ENCODE measurements at regions not wholly inside any gene's neighbourhood (a gene's known extent, or its start where the extent isn't known, plus 50 kb on each side); places are given as distances from the start of the nearest gene placed in this dataset.

DNA sequence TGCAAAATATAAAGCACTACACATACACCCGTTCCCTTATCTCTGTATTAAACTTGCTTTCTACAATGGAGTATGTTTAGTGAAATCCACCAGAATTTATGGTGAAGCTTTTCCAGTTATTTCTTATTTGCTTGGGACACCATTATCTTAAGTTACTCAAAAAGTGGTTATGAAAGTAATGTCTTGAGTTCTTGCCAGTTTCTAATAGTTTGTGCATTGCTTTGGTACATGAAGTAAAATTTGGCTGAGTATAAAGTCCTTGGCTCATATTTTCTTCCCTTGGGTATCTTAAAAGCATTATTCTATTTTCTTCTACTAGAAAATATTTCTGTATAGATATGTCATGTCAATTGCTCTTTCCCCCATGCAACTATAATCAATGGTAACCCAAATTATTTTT lies 85.2 kb downstream of the POLR1F start:
- no peaks in the 10 kb centered on the region for H3K36me3 ChIP-seq

DNA sequence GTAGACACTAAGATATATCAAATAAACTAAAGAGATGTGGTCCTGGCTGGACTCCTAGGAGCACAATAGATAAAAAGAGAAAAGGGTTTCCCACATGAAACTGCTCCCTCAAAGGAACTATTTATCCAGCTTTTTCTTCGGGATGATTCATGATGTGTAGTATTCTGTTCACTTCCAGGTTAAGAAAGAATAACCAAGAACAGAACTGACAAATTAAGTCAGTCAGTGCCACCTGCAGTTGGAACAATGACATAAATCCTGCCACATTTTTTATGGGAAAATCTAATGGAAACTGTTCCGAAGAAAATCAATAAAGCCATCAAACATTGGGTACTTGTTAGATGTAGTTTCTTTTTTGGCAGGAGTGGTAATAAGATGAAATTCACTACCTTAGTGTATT lies 87.1 kb downstream of the POLR1F start:
- 83 to 92% (median 86%) methylated on average over 2 of the region's 2 CpGs for WGBS, 5 donors

More for the DNA sequence above, 85.2 kb downstream of the POLR1F start:
- Histone ChIP-seq H3K4me3 (no peak overlapping the region), H3K4me1 (no peaks in the 10 kb centered on the region), H3K9me3 (peaks cover 0 to 25% (median 9%) of the 10 kb centered on the region in 8 donors), H3K27me3 (replicated peaks in 1 of 7) (no peaks in the 10 kb centered on the region), H3K27ac (no peak overlapping the region)
- intact Hi-C loops (cut with DNase I; ENCODE audit: low total_unique reads): no loop called here
- no peak for TF ChIP-seq POLR2AphosphoS5 (IDR thresholded peaks at IDR 0.05)
- TF ChIP-seq, protein P1, sequence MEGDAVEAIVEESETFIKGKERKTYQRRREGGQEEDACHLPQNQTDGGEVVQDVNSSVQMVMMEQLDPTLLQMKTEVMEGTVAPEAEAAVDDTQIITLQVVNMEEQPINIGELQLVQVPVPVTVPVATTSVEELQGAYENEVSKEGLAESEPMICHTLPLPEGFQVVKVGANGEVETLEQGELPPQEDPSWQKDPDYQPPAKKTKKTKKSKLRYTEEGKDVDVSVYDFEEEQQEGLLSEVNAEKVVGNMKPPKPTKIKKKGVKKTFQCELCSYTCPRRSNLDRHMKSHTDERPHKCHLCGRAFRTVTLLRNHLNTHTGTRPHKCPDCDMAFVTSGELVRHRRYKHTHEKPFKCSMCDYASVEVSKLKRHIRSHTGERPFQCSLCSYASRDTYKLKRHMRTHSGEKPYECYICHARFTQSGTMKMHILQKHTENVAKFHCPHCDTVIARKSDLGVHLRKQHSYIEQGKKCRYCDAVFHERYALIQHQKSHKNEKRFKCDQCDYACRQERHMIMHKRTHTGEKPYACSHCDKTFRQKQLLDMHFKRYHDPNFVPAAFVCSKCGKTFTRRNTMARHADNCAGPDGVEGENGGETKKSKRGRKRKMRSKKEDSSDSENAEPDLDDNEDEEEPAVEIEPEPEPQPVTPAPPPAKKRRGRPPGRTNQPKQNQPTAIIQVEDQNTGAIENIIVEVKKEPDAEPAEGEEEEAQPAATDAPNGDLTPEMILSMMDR (IDR thresholded peaks at IDR 0.05 in 8 of 11, conservative IDR thresholded peaks at IDR 0.05 in 3 of 11): no peak
- TF ChIP-seq POLR2A (IDR thresholded peaks at IDR 0.05): no peak
- WGBS, 5 donors: 83 to 96% (median 91%) methylated on average over 1 of the region's 1 CpG
- DNase-seq: no peak

DNA sequence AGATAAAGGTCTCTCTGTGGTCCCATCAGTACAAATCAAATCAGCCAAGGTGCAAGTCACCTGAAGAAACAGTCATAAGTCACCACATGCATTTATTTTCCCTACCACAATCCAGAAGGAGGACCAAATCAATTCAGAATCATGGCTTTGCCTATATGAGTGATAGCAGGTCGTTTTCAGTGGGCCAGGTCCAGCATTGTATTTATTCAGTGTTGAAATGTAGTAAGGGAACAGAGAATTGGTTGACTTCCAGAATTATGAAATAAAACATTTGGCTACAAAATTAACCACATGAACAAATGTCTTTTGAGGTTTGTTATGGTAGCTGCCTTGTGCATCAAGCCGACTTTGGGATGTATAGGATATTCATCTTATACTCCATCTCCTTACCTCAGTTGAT lies 88.4 kb downstream of the POLR1F start:
- WGBS, 5 donors: 53 to 72% (median 61%) methylated on average over 2 of the region's 2 CpGs
- H3K9me3 ChIP-seq: peaks cover 0 to 21% (median 3%) of the 10 kb centered on the region in 8 donors
- H3K4me3 ChIP-seq: no peak overlapping the region
- H3K4me1 ChIP-seq: no peaks in the 10 kb centered on the region
- intact Hi-C loops (cut with DNase I; ENCODE audit: low total_unique reads): no loop called here
- no peaks in the 10 kb centered on the region for H3K36me3 ChIP-seq
- DNase-seq: no peak
- no peaks in the 10 kb centered on the region for H3K27me3 ChIP-seq (replicated peaks in 1 of 7)
- H3K27ac ChIP-seq: no peak overlapping the region
- TF ChIP-seq POLR2AphosphoS5 (IDR thresholded peaks at IDR 0.05): no peak
- no peak for TF ChIP-seq POLR2A (IDR thresholded peaks at IDR 0.05)
- TF ChIP-seq, protein P1 (IDR thresholded peaks at IDR 0.05 in 8 of 11, conservative IDR thresholded peaks at IDR 0.05 in 3 of 11): no peak

More for the DNA sequence above, 87.1 kb downstream of the POLR1F start:
- intact Hi-C loops (cut with DNase I; ENCODE audit: low total_unique reads): no loop called here
- Histone ChIP-seq H3K4me3 (no peak overlapping the region), H3K27me3 (replicated peaks in 1 of 7) (no peaks in the 10 kb centered on the region), H3K4me1 (no peaks in the 10 kb centered on the region), H3K27ac (no peak overlapping the region), H3K36me3 (no peaks in the 10 kb centered on the region), H3K9me3 (peaks cover 0 to 21% (median 3%) of the 10 kb centered on the region in 8 donors)
- TF ChIP-seq POLR2A (IDR thresholded peaks at IDR 0.05) (no peak), POLR2AphosphoS5 (IDR thresholded peaks at IDR 0.05) (no peak)
- TF ChIP-seq, protein P1 (IDR thresholded peaks at IDR 0.05 in 8 of 11, conservative IDR thresholded peaks at IDR 0.05 in 3 of 11): no peak
- no peak for DNase-seq

DNA sequence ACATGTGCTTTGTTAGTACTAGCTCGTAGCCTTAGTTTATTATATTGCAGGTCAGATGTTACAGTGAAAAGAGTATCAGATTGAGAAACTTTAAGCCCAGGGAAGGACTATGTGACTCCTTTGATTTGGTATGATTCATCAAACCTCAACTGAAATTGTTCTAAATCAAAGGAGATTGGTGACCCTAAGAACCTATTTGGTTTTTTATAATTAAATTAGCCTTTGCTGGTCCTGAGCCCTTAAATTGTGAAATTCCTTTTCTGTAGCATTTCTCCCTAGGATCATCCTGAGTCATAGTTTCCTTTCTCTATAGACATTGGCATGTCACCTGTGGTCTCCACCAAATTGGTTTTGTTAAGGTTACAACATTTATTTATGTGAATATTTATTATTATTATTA lies 89.7 kb downstream of the POLR1F start:
- Histone ChIP-seq H3K27ac (no peak overlapping the region), H3K4me3 (no peak overlapping the region), H3K36me3 (no peaks in the 10 kb centered on the region), H3K27me3 (replicated peaks in 1 of 7) (no peaks in the 10 kb centered on the region), H3K9me3 (peaks cover 0 to 13% (median under 1%) of the 10 kb centered on the region in 8 donors), H3K4me1 (no peaks in the 10 kb centered on the region)
- no peak for TF ChIP-seq POLR2AphosphoS5 (IDR thresholded peaks at IDR 0.05)
- DNase-seq: no peak
- intact Hi-C loops (cut with DNase I; ENCODE audit: low total_unique reads): no loop called here
- WGBS, 5 donors: 46 to 81% (median 70%) methylated on average over 1 of the region's 1 CpG

DNA sequence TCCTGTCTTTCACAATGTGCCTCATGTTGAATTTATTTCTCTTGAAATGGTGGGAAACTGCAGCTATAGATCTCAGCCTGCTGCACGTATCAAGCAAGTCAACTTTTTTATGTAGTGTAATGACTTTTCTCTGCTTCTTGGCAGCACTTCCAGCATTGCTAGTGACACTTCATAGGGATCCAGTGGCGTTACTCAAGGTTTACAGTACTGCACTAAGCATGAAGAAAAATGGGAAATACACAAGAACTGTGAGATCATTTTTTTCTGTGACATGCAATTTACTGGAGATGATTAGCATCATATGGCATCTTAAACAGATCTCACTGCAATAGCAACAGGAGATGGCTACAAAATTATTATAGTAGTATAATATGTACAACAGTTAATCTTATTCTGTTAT lies 90.9 kb downstream of the POLR1F start:
- Histone ChIP-seq H3K4me1 (no peaks in the 10 kb centered on the region), H3K4me3 (no peak overlapping the region), H3K27ac (no peak overlapping the region), H3K27me3 (replicated peaks in 1 of 7) (no peaks in the 10 kb centered on the region), H3K36me3 (no peaks in the 10 kb centered on the region), H3K9me3 (peaks cover 0 to 8% (median 0%) of the 10 kb centered on the region in 8 donors)
- TF ChIP-seq POLR2A (IDR thresholded peaks at IDR 0.05): no peak
- TF ChIP-seq, protein P1 (IDR thresholded peaks at IDR 0.05 in 8 of 11, conservative IDR thresholded peaks at IDR 0.05 in 3 of 11): no peak
- TF ChIP-seq POLR2AphosphoS5 (IDR thresholded peaks at IDR 0.05): no peak
- no peak for DNase-seq
- intact Hi-C loops (cut with DNase I; ENCODE audit: low total_unique reads): no loop called here
- WGBS, 5 donors: 56 to 70% (median 65%) methylated on average over 2 of the region's 2 CpGs
